ENCODE measurements at regions not wholly inside any gene's neighbourhood (a gene's known extent, or its start where the extent isn't known, plus 50 kb on each side); places are given as distances from the start of the nearest gene placed in this dataset.

DNA sequence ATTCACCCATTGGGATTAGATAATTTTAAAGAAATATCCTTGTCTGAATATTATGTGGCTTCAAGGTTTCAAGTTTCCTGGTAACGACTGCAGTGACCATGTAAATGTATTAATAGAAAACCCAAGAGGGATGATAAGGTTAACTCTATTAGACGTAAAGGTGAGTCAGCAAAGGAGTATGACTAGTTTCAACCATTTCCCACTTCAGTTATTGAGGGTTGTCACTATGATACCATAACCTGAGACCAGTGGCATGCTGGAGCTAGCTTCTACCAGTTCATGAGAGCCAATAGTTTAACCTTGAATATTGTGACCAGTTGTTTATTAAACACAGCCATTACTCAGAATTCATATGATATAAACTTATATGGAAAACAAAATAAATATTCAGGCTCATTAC lies 270.1 kb downstream of the TMA16 start:
- TF ChIP-seq, protein P1, sequence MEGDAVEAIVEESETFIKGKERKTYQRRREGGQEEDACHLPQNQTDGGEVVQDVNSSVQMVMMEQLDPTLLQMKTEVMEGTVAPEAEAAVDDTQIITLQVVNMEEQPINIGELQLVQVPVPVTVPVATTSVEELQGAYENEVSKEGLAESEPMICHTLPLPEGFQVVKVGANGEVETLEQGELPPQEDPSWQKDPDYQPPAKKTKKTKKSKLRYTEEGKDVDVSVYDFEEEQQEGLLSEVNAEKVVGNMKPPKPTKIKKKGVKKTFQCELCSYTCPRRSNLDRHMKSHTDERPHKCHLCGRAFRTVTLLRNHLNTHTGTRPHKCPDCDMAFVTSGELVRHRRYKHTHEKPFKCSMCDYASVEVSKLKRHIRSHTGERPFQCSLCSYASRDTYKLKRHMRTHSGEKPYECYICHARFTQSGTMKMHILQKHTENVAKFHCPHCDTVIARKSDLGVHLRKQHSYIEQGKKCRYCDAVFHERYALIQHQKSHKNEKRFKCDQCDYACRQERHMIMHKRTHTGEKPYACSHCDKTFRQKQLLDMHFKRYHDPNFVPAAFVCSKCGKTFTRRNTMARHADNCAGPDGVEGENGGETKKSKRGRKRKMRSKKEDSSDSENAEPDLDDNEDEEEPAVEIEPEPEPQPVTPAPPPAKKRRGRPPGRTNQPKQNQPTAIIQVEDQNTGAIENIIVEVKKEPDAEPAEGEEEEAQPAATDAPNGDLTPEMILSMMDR (IDR thresholded peaks at IDR 0.05; ENCODE audit: low read depth, low read length), result no peak
- no peak for TF ChIP-seq EZH2phosphoT487 (IDR thresholded peaks at IDR 0.05; ENCODE audit: low read depth)

Measured in OCI-LY3 (cell line).